SK-N-SH treated with all-trans-retinoic acid at 6 μM for 48 hours (cell line): ENCODE measurements at regions not wholly inside any gene's neighbourhood (a gene's known extent, or its start where the extent isn't known, plus 50 kb on each side); places are given as distances from the start of the nearest gene placed in this dataset.

Experiments
- ATAC-seq: fragments of 200-7000 bp; cut with Tn5 transposase; 3 replicates; pipeline ENCODE4 v1.9.1; 2020; ENCODE audit warnings: mild to moderate bottlenecking, moderate library complexity
- ARNTL ChIP-seq: fragments of 450-650 bp; formaldehyde crosslinking; IDR thresholded peaks from 2 replicates; pipeline ENCODE4 v1.5.0; 2020; ENCODE audit warnings: low read depth, mild to moderate bottlenecking, moderate library complexity, borderline replicate concordance
- BACH2 ChIP-seq: fragments of 250-450 bp; sonication (Bioruptor Pico); IDR thresholded peaks from 2 replicates; pipeline ENCODE4 v1.9.0; 2021; ENCODE audit warnings: mild to moderate bottlenecking, borderline replicate concordance
- CREB5 ChIP-seq: fragments of 250-450 bp; sonication (Bioruptor Pico); IDR thresholded peaks from 2 replicates; pipeline ENCODE4 v1.5.1; 2020; ENCODE audit warnings: low read depth, mild to moderate bottlenecking, moderate library complexity
- CSDC2 ChIP-seq: fragments of 250-450 bp; sonication (Bioruptor Pico); IDR thresholded peaks from 2 replicates; pipeline ENCODE4 v1.5.0; 2020; ENCODE audit warnings: mild to moderate bottlenecking, moderate library complexity
- CSRNP3 ChIP-seq: fragments of 250-450 bp; sonication (Bioruptor Pico); IDR thresholded peaks from 2 replicates; pipeline ENCODE4 v1.5.1; 2021; ENCODE audit warnings: mild to moderate bottlenecking, moderate library complexity
- ESRRG ChIP-seq: fragments of 250-450 bp; sonication (Bioruptor Pico); IDR thresholded peaks from 2 replicates; pipeline ENCODE4 v1.6.1; 2021; ENCODE audit warnings: mild to moderate bottlenecking
- GLIS3 ChIP-seq: fragments of 250-450 bp; sonication (Bioruptor Pico); IDR thresholded peaks from 2 replicates; pipeline ENCODE4 v1.5.0; 2020; ENCODE audit warnings: mild to moderate bottlenecking, moderate library complexity
- ISL1 ChIP-seq: fragments of 250-450 bp; sonication (Bioruptor Pico); IDR thresholded peaks from 2 replicates; pipeline ENCODE4 v2.1.2; 2022; ENCODE audit warnings: mild to moderate bottlenecking, moderate library complexity
- OSR1 ChIP-seq: fragments of 250-450 bp; sonication (Bioruptor Pico); IDR thresholded peaks from 2 replicates; pipeline ENCODE4 v1.8.0; 2022; ENCODE audit warnings: moderate library complexity, mild to moderate bottlenecking, inconsistent platforms
- PATZ1 ChIP-seq: fragments of 250-450 bp; sonication (Bioruptor Pico); IDR thresholded peaks from 2 replicates; pipeline ENCODE4 v1.8.0; 2020; ENCODE audit warnings: mild to moderate bottlenecking, moderate library complexity, borderline replicate concordance
- POU6F1 ChIP-seq: fragments of 250-450 bp; sonication (Bioruptor Pico); IDR thresholded peaks from 2 replicates; pipeline ENCODE4 v1.8.0; 2021; ENCODE audit warnings: low read depth, mild to moderate bottlenecking, moderate library complexity, borderline replicate concordance
- PPARA ChIP-seq: fragments of 250-450 bp; sonication (Bioruptor Pico); IDR thresholded peaks from 2 replicates; pipeline ENCODE4 v1.5.0; 2020; ENCODE audit warnings: mild to moderate bottlenecking, borderline replicate concordance
- SNAI2 ChIP-seq: fragments of 250-450 bp; sonication (Bioruptor Pico); IDR thresholded peaks from 2 replicates; pipeline ENCODE4 v1.5.0; 2020; ENCODE audit warnings: mild to moderate bottlenecking, moderate library complexity
- TCF4 ChIP-seq: fragments of 250-450 bp; sonication (Bioruptor Pico); IDR thresholded peaks from 2 replicates; pipeline ENCODE4 v1.8.0; 2021; ENCODE audit warnings: mild to moderate bottlenecking, moderate library complexity, borderline replicate concordance
- TOX ChIP-seq: fragments of 250-450 bp; sonication (Bioruptor Pico); IDR thresholded peaks from 2 replicates; pipeline ENCODE4 v1.8.0; 2021; ENCODE audit warnings: mild to moderate bottlenecking, moderate library complexity, borderline replicate concordance
- TSHZ2 ChIP-seq: fragments of 250-450 bp; sonication (Bioruptor Pico); IDR thresholded peaks from 2 replicates; pipeline ENCODE4 v1.5.0; 2020; ENCODE audit warnings: mild to moderate bottlenecking, moderate library complexity
- ZC3H10 ChIP-seq: fragments of 250-450 bp; sonication (Bioruptor Pico); IDR thresholded peaks from 2 replicates; pipeline ENCODE4 v1.5.1; 2021; ENCODE audit warnings: mild to moderate bottlenecking, moderate library complexity
- ZFP3 ChIP-seq: fragments of 250-450 bp; sonication (Bioruptor Pico); IDR thresholded peaks from 2 replicates; pipeline ENCODE4 v1.5.0; 2020; ENCODE audit warnings: mild to moderate bottlenecking, moderate library complexity
- ZFP30 ChIP-seq: fragments of 450-650 bp; formaldehyde crosslinking; IDR thresholded peaks from 2 replicates; pipeline ENCODE4 v1.5.0; 2022; ENCODE audit warnings: mild to moderate bottlenecking, moderate library complexity
- ZNF565 ChIP-seq: fragments of 450-650 bp; formaldehyde crosslinking; conservative IDR thresholded peaks from 2 replicates; pipeline ENCODE4 v1.5.0; 2020; ENCODE audit warnings: low read depth, mild to moderate bottlenecking, moderate library complexity
- ZNF70 ChIP-seq: fragments of 450-650 bp; formaldehyde crosslinking; IDR thresholded peaks from 2 replicates; pipeline ENCODE4 v1.5.0; 2020; ENCODE audit warnings: mild to moderate bottlenecking, moderate library complexity
- ZNF8 ChIP-seq: fragments of 450-650 bp; formaldehyde crosslinking; IDR thresholded peaks from 2 replicates; pipeline ENCODE4 v1.5.0; 2020; ENCODE audit warnings: mild to moderate bottlenecking, moderate library complexity

GRCh38 chr4:53705972-53706371 is 114.7 kb upstream of the LNX1 start:
- TF ChIP-seq TSHZ2 (no peak), ESRRG (no peak), CSRNP3 (no peak), POU6F1 (CRISPR knock-in tag) (no peak), TOX (CRISPR knock-in tag) (no peak), ZC3H10 (CRISPR knock-in tag) (no peak), CSDC2 (no peak), ARNTL (CRISPR knock-in tag) (no peak), ISL1 (CRISPR knock-in tag) (no peak), CREB5 (no peak), ZNF8 (no peak), BACH2 (CRISPR knock-in tag) (no peak), ZFP30 (CRISPR knock-in tag) (no peak), ZFP3 (CRISPR knock-in tag) (no peak), PPARA (CRISPR knock-in tag) (no peak), ZNF70 (CRISPR knock-in tag) (no peak), OSR1 (CRISPR knock-in tag) (no peak), TCF4 (CRISPR knock-in tag) (no peak), PATZ1 (CRISPR knock-in tag) (no peak)
- no peak for ATAC-seq

- TF ChIP-seq CREB5 (no peak), POU6F1 (CRISPR knock-in tag) (no peak), ZFP30 (CRISPR knock-in tag) (no peak), TOX (CRISPR knock-in tag) (no peak), SNAI2 (CRISPR knock-in tag) (no peak), ZNF70 (CRISPR knock-in tag) (no peak), PPARA (CRISPR knock-in tag) (no peak), GLIS3 (CRISPR knock-in tag) (no peak), PATZ1 (CRISPR knock-in tag) (no peak), ZNF565 (CRISPR knock-in tag) (no peak), ESRRG (no peak), CSDC2 (no peak), TCF4 (CRISPR knock-in tag) (no peak), OSR1 (CRISPR knock-in tag) (no peak), ZFP3 (CRISPR knock-in tag) (no peak)
- ATAC-seq, result no peak
Measured at GRCh38 chr4:53705151-53705764, 114.0 kb upstream of the LNX1 start.
